IMR-90 (cell line): ENCODE measurements at regions not wholly inside any gene's neighbourhood (a gene's known extent, or its start where the extent isn't known, plus 50 kb on each side); places are given as distances from the start of the nearest gene placed in this dataset.

Experiments
- ATAC-seq: fragments of 200-7000 bp; cut with Tn5 transposase; 2 replicates; pipeline ENCODE4 v1.9.1; 2020; ENCODE audit warnings: low read depth, mild to moderate bottlenecking, moderate library complexity
- BruUV-seq: library from RNA; stranded (reverse); fragments of 400-500 nt; replicated peaks from 2 replicates; lab custom pipeline; 2021; lab: Mats Ljungman, UMichigan
- CTCF ChIA-PET: fragments of 300-600 bp; formaldehyde crosslinking; extraction: SDS; loops from one replicate; lab custom pipeline; 2021; ENCODE audit warnings: antibody characterized with exemption; lab: Yijun Ruan, JAX
- POLR2A ChIA-PET: fragments of 300-600 bp; sonication (Branson Sonifier 250); formaldehyde crosslinking; loops from one replicate; lab custom pipeline; 2022; ENCODE audit warnings: antibody characterized with exemption; ENCODE audit not compliant: unreplicated experiment; lab: Charles Lee
- DNase-seq: peaks from one replicate; pipeline ENCODE4 v3.0.0; 2013
- H2AFZ ChIP-seq: replicated peaks from 2 replicates; pipeline ENCODE3; 2013; ENCODE audit warnings: low read length, mild to moderate bottlenecking; ENCODE audit not compliant: poor library complexity
- H2AK5ac ChIP-seq: 2 replicates; pipeline ENCODE4 v1.6.1; 2013; ENCODE audit warnings: low read depth, low read length, inconsistent platforms
- H2AK9ac ChIP-seq: replicated peaks from 2 replicates; pipeline ENCODE3; 2013; ENCODE audit warnings: mild to moderate bottlenecking, low read depth, low read length, moderate library complexity; ENCODE audit not compliant: poor library complexity
- H2BK120ac ChIP-seq: 2 replicates; pipeline ENCODE4 v1.6.1; 2013; ENCODE audit warnings: low read depth, low read length, inconsistent platforms
- H2BK15ac ChIP-seq: 3 replicates; pipeline ENCODE4 v1.6.1; 2013; ENCODE audit warnings: low read depth, low read length, inconsistent platforms
- H2BK20ac ChIP-seq: 2 replicates; pipeline ENCODE4 v1.6.1; 2013; ENCODE audit warnings: low read depth, mild to moderate bottlenecking, inconsistent platforms, low read length, moderate library complexity
- H2BK5ac ChIP-seq: 2 replicates; pipeline ENCODE4 v1.6.1; 2013; ENCODE audit warnings: mild to moderate bottlenecking, low read depth, low read length, inconsistent platforms; ENCODE audit not compliant: poor library complexity, severe bottlenecking
- H3K14ac ChIP-seq: replicated peaks from 2 replicates; pipeline ENCODE4 v1.6.1; 2013; ENCODE audit warnings: low read depth, low read length, inconsistent platforms
- H3K18ac ChIP-seq: 2 replicates; pipeline ENCODE4 v1.6.1; 2013; ENCODE audit warnings: low read depth, low read length, control low read depth
- H3K23ac ChIP-seq: 2 replicates; pipeline ENCODE4 v1.6.1; 2013; ENCODE audit warnings: low read depth, low read length, inconsistent platforms
- H3K27ac ChIP-seq: 2 replicates; pipeline ENCODE4 v1.5.1; 2013; ENCODE audit warnings: mild to moderate bottlenecking, control low read depth, low read length; ENCODE audit not compliant: insufficient read depth
- H3K27me3 ChIP-seq: 2 replicates; pipeline ENCODE4 v1.6.1; 2013; ENCODE audit warnings: low read length; ENCODE audit not compliant: control insufficient read depth, insufficient read depth
- H3K36me3 ChIP-seq: 2 replicates; pipeline ENCODE4 v1.6.1; 2013; ENCODE audit warnings: low read length, mixed read lengths; ENCODE audit not compliant: control insufficient read depth, insufficient read depth
- H3K4ac ChIP-seq: 2 replicates; pipeline ENCODE4 v1.6.1; 2013; ENCODE audit warnings: low read depth, low read length, inconsistent platforms
- H3K4me1 ChIP-seq: 2 replicates; pipeline ENCODE4 v1.6.1; 2013; ENCODE audit warnings: low read length, mixed read lengths; ENCODE audit not compliant: control insufficient read depth, insufficient read depth
- H3K4me2 ChIP-seq: 2 replicates; pipeline ENCODE4 v1.6.1; 2013; ENCODE audit warnings: low read depth, mild to moderate bottlenecking, control low read depth, low read length, moderate library complexity
- H3K4me3 ChIP-seq: 2 replicates; pipeline ENCODE4 v1.5.1; 2013; ENCODE audit warnings: low read depth, mild to moderate bottlenecking, control low read depth, low read length, moderate library complexity; ENCODE audit not compliant: insufficient read depth
- H3K56ac ChIP-seq: 2 replicates; pipeline ENCODE4 v1.6.1; 2013; ENCODE audit warnings: low read length, inconsistent platforms; ENCODE audit not compliant: insufficient read depth; ENCODE audit errors: extremely low read depth
- H3K79me1 ChIP-seq, 2 experiments: 2 replicates each; pipeline ENCODE4 v1.6.1; 2013; ENCODE audit warnings: low read length in 2 of 2, inconsistent platforms in 1 of 2, low read depth in 1 of 2
- H3K9ac ChIP-seq: 2 replicates; pipeline ENCODE4 v1.6.1; 2013; ENCODE audit warnings: low read depth, low read length, control low read depth
- H3K9me1 ChIP-seq: 2 replicates; pipeline ENCODE4 v1.6.1; 2013; ENCODE audit warnings: low read length, inconsistent platforms; ENCODE audit not compliant: insufficient read depth
- H3K9me3 ChIP-seq: 2 replicates; pipeline ENCODE4 v1.6.1; 2013; ENCODE audit warnings: low read length; ENCODE audit not compliant: control insufficient read depth, insufficient read depth
- H4K20me1 ChIP-seq: 2 replicates; pipeline ENCODE4 v1.6.1; 2013; ENCODE audit warnings: low read length, inconsistent platforms; ENCODE audit not compliant: insufficient read depth
- H4K5ac ChIP-seq: 2 replicates; pipeline ENCODE4 v1.6.1; 2013; ENCODE audit warnings: mild to moderate bottlenecking, low read depth, low read length, control low read depth
- H4K8ac ChIP-seq, 2 experiments: 2 replicates each; pipeline ENCODE4 v1.6.1; 2013; ENCODE audit warnings: low read depth in 2 of 2, low read length in 2 of 2, control low read depth in 1 of 2, inconsistent platforms in 1 of 2
- H4K91ac ChIP-seq: 2 replicates; pipeline ENCODE4 v1.6.1; 2013; ENCODE audit warnings: low read depth, low read length, inconsistent platforms; ENCODE audit not compliant: insufficient read depth
- BHLHE40 ChIP-seq: fragments of 150-350 bp; IDR thresholded peaks from 2 replicates; pipeline ENCODE4 v1.6.1; 2016; ENCODE audit warnings: mild to moderate bottlenecking, low read depth, low read length
- CEBPB ChIP-seq: IDR thresholded peaks from 2 replicates; pipeline ENCODE4 v1.6.1; 2012; ENCODE audit warnings: low read depth, low read length, improper control_type of control experiment
- CHD1 ChIP-seq: IDR thresholded peaks from 2 replicates; pipeline ENCODE4 v1.6.1; 2012; ENCODE audit warnings: low read depth, low read length, improper control_type of control experiment
- CTCF ChIP-seq: conservative IDR thresholded peaks from 2 replicates; pipeline ENCODE4 v1.5.1; 2012; ENCODE audit warnings: mild to moderate bottlenecking, low read depth, low read length, improper control_type of control experiment
- ELK1 ChIP-seq: fragments of 150-350 bp; IDR thresholded peaks from 2 replicates; pipeline ENCODE4 v1.6.1; 2016; ENCODE audit warnings: low read depth, mild to moderate bottlenecking, low read length, moderate library complexity, borderline replicate concordance
- FOS ChIP-seq: fragments of 150-350 bp; IDR thresholded peaks from 2 replicates; pipeline ENCODE4 v1.6.1; 2016; ENCODE audit warnings: low read depth, low read length
- MAFK ChIP-seq: IDR thresholded peaks from 2 replicates; pipeline ENCODE4 v1.6.1; 2012; ENCODE audit warnings: low read depth, low read length, improper control_type of control experiment
- MAZ ChIP-seq: IDR thresholded peaks from 2 replicates; pipeline ENCODE4 v1.6.1; 2012; ENCODE audit warnings: low read depth, mild to moderate bottlenecking, low read length, improper control_type of control experiment, moderate library complexity, borderline replicate concordance
- MXI1 ChIP-seq: IDR thresholded peaks from 2 replicates; pipeline ENCODE4 v1.6.1; 2012; ENCODE audit warnings: low read depth, mild to moderate bottlenecking, low read length, moderate library complexity, borderline replicate concordance
- NFE2L2 ChIP-seq: fragments of 150-350 bp; IDR thresholded peaks from 2 replicates; pipeline ENCODE4 v1.6.1; 2016; ENCODE audit warnings: low read depth, mild to moderate bottlenecking, low read length
- POLR2A ChIP-seq: IDR thresholded peaks from 2 replicates; pipeline ENCODE4 v1.6.1; 2012; ENCODE audit warnings: mild to moderate bottlenecking, low read depth, low read length
- RAD21 ChIP-seq: IDR thresholded peaks from 2 replicates; pipeline ENCODE4 v1.6.1; 2012; ENCODE audit warnings: low read length, improper control_type of control experiment
- RCOR1 ChIP-seq: IDR thresholded peaks from 2 replicates; pipeline ENCODE4 v1.6.1; 2012; ENCODE audit warnings: mild to moderate bottlenecking, low read length, improper control_type of control experiment; ENCODE audit not compliant: insufficient replicate concordance
- RFX5 ChIP-seq: IDR thresholded peaks from 2 replicates; pipeline ENCODE4 v1.8.0; 2012; ENCODE audit warnings: low read depth, mild to moderate bottlenecking, low read length, moderate library complexity
- SMC3 ChIP-seq: fragments of 150-350 bp; IDR thresholded peaks from 2 replicates; pipeline ENCODE4 v1.6.1; 2016; ENCODE audit warnings: low read depth, mild to moderate bottlenecking, antibody characterized with exemption, low read length, moderate library complexity
- USF2 ChIP-seq: fragments of 150-350 bp; IDR thresholded peaks from 2 replicates; pipeline ENCODE4 v1.6.1; 2017; ENCODE audit warnings: mild to moderate bottlenecking, antibody characterized with exemption, low read length, low read depth
- WGBS, 2 experiments: methylation state at CpG; one replicate each; pipeline versions ENCODE4 v1.1.5 to v1.1.7; 2013; ENCODE audit warnings: missing lambda C conversion rate in 2 of 2; ENCODE audit not compliant: insufficient read length in 1 of 2; ENCODE audit errors: extremely low coverage in 2 of 2; 5-methylcytosine and 5-hydroxymethylcytosine counted together
- dilution Hi-C: fragments of 300-500 bp; cut with HindIII; formaldehyde crosslinking; loops from one replicate; pipeline ENCODE4 v1.14.3; 2018; ENCODE audit warnings: low sequenced_read_pairs; ENCODE audit not compliant: unreplicated experiment
- in situ Hi-C: fragments of 300-500 bp; cut with MboI; formaldehyde crosslinking; loops from 3 replicates; pipeline ENCODE4 v1.14.3; 2019; ENCODE audit warnings: low sequenced_read_pairs, inconsistent platforms, mixed read lengths
- intact Hi-C: fragments of 100-400 bp; cut with micrococcal nuclease; formaldehyde crosslinking; loops from 2 replicates; pipeline ENCODE4 v1.10.0; 2022

GRCh38 chr4:135515295-135515694 is 1313.7 kb upstream of the PABPC4L start:
- ChIA-PET CTCF (interaction anchor here (0.9 kb wide), 1 partner anchor 8 kb away, joined by 3 read pairs; no protein-coding TSS in a partner anchor), POLR2A (no interaction called here)
- Histone ChIP-seq H3K4me1 (no peaks in the 10 kb centered on the region), H3K9ac (no peak overlapping the region), H2AK5ac (no peak overlapping the region), H4K8ac (no peak overlapping the region), H2AK9ac (no peak overlapping the region), H2BK15ac (no peak overlapping the region), H3K9me3 (no peaks in the 10 kb centered on the region), H4K91ac (no peak overlapping the region), H3K23ac (no peak overlapping the region), H2BK5ac (no peak overlapping the region), H3K27ac (no peak overlapping the region), H2BK120ac (no peak overlapping the region), H4K5ac (no peak overlapping the region), H3K56ac (no peak overlapping the region), H3K14ac (no peak overlapping the region), H3K4ac (no peak overlapping the region), H3K9me1 (no peaks in the 10 kb centered on the region), H3K4me3 (no peak overlapping the region), H2BK20ac (no peak overlapping the region), H2AFZ (no peak overlapping the region), H3K79me1 (no peaks in the 10 kb centered on the region), H3K4me2 (no peak overlapping the region), H3K18ac (no peak overlapping the region), H4K20me1 (no peaks in the 10 kb centered on the region), H3K27me3 (no peaks in the 10 kb centered on the region), H3K36me3 (no peaks in the 10 kb centered on the region)
- dilution Hi-C loops = no loop called here
- no CpG with 5 or more reads among the region's 3 CpGs for WGBS, 2 experiments
- ATAC-seq = no peak
- TF ChIP-seq RFX5 (no peak), SMC3 (no peak), POLR2A (no peak), BHLHE40 (no peak), CEBPB (no peak), RAD21 (no peak), USF2 (no peak), MXI1 (no peak), CHD1 (no peak), MAZ (no peak), FOS (no peak), RCOR1 (no peak), MAFK (no peak), CTCF (no peak), ELK1 (no peak), NFE2L2 (no peak)
- in situ Hi-C loops = no loop called here
- BruUV-seq = no TSS peak
- intact Hi-C loops = no loop called here
- DNase-seq = no peak
